ENCODE measurements at regions not wholly inside any gene's neighbourhood (a gene's known extent, or its start where the extent isn't known, plus 50 kb on each side); places are given as distances from the start of the nearest gene placed in this dataset.

DNA sequence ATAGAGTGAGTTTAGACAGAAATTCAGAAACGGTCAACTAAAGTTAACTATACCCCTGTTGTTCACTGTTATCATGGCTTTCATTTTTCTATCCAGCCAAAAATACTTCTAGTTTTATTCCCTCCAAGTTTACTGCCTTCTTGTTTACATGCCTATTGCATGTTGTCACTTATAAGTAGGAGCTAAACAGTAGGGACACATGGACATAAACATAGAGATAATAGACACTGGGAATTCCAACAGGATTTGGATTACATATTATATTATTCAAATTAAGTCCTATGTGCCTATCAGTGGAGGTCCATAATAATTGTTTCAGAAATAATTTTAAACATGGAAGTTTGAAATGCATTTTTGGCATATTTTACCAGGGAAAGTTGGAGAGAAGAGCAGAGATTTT, 269.1 kb upstream of the ZNF717 start:
- TF ChIP-seq, protein P1, sequence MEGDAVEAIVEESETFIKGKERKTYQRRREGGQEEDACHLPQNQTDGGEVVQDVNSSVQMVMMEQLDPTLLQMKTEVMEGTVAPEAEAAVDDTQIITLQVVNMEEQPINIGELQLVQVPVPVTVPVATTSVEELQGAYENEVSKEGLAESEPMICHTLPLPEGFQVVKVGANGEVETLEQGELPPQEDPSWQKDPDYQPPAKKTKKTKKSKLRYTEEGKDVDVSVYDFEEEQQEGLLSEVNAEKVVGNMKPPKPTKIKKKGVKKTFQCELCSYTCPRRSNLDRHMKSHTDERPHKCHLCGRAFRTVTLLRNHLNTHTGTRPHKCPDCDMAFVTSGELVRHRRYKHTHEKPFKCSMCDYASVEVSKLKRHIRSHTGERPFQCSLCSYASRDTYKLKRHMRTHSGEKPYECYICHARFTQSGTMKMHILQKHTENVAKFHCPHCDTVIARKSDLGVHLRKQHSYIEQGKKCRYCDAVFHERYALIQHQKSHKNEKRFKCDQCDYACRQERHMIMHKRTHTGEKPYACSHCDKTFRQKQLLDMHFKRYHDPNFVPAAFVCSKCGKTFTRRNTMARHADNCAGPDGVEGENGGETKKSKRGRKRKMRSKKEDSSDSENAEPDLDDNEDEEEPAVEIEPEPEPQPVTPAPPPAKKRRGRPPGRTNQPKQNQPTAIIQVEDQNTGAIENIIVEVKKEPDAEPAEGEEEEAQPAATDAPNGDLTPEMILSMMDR (IDR thresholded peaks at IDR 0.05), result no peak
- TF ChIP-seq EZH2 (IDR thresholded peaks at IDR 0.05; ENCODE audit: borderline replicate concordance, insufficient read depth, low read depth, low read length, poor library complexity, severe bottlenecking), result no peak
